Activated B cell treated with CpG ODN at 0.5 μM for 24 hours (primary cell): ENCODE measurements at regions not wholly inside any gene's neighbourhood (a gene's known extent, or its start where the extent isn't known, plus 50 kb on each side); places are given as distances from the start of the nearest gene placed in this dataset.

Source experiments
- ATAC-seq: fragments of 200-7000 bp; cut with Tn5 transposase; one replicate; pipeline ENCODE4 v1.10.0; 2021; ENCODE audit warnings: low read depth, mild to moderate bottlenecking, moderate library complexity
- CTCF ChIA-PET: fragments of 350-600 bp; sonication (Branson Sonifier 250); formaldehyde crosslinking; loops from one replicate; lab custom pipeline; 2021; ENCODE audit warnings: antibody characterized with exemption; lab: Charles Lee
- POLR2A ChIA-PET: fragments of 350-600 bp; sonication (Branson Sonifier 250); formaldehyde crosslinking; loops from one replicate; lab custom pipeline; 2021; ENCODE audit warnings: antibody characterized with exemption; lab: Charles Lee
- DNase-seq: peaks from one replicate; pipeline ENCODE4 v3.0.0; 2022
- H3K27ac Mint-ChIP-seq: one replicate; pipeline ENCODE4 v1.8.0; 2020; ENCODE audit warnings: mixed read lengths
- H3K27me3 Mint-ChIP-seq: one replicate; pipeline ENCODE4 v1.8.0; 2021; ENCODE audit warnings: mixed read lengths
- H3K36me3 Mint-ChIP-seq: one replicate; pipeline ENCODE4 v1.8.0; 2021; ENCODE audit warnings: low read depth, mixed read lengths
- H3K4me1 Mint-ChIP-seq: one replicate; pipeline ENCODE4 v1.8.0; 2021; ENCODE audit warnings: mixed read lengths
- H3K4me3 Mint-ChIP-seq: one replicate; pipeline ENCODE4 v1.8.0; 2020; ENCODE audit warnings: mild to moderate bottlenecking, mixed read lengths
- H3K9me3 Mint-ChIP-seq: one replicate; pipeline ENCODE4 v1.8.0; 2020; ENCODE audit warnings: mixed read lengths
- CTCF ChIP-seq: fragments of 200-600 bp; IDR thresholded peaks from one replicate; pipeline ENCODE4 v1.8.0; 2022; ENCODE audit warnings: antibody characterized with exemption, mild to moderate bottlenecking
- intact Hi-C: fragments of 100-400 bp; cut with micrococcal nuclease; formaldehyde crosslinking; loops from one replicate; pipeline ENCODE4 v1.15.1; 2024

GRCh38 chr18:41613003-41613609 is 341.9 kb upstream of the PIK3C3 start:
- Mint-ChIP-seq H3K27ac (no peak overlapping the region), H3K4me1 (no peaks in the 10 kb centered on the region), H3K27me3 (no peaks in the 10 kb centered on the region), H3K36me3 (no peaks in the 10 kb centered on the region), H3K9me3 (peaks cover 7% of the 10 kb centered on the region), H3K4me3 (no peak overlapping the region)
- intact Hi-C loops = no loop called here
- DNase-seq (no peak), ATAC-seq (no peak)
- CTCF ChIA-PET = no interaction called here
- no peak for TF ChIP-seq CTCF
- POLR2A ChIA-PET = no interaction called here

GRCh38 chr18:41604964-41605363 is 350.1 kb upstream of the PIK3C3 start:
- H3K27ac Mint-ChIP-seq = no peak overlapping the region
- ATAC-seq = no peak

GRCh38 chr18:41602034-41602433 is 353.0 kb upstream of the PIK3C3 start:
- ATAC-seq (no peak), DNase-seq (no peak)
- no peak overlapping the region for H3K27ac Mint-ChIP-seq
- no peaks in the 10 kb centered on the region for H3K27me3 Mint-ChIP-seq
- no peak for TF ChIP-seq CTCF
- H3K36me3 Mint-ChIP-seq = no peaks in the 10 kb centered on the region
- H3K4me3 Mint-ChIP-seq = no peak overlapping the region
- peaks cover 2% of the 10 kb centered on the region for H3K9me3 Mint-ChIP-seq
- intact Hi-C loops = no loop called here
- no peaks in the 10 kb centered on the region for H3K4me1 Mint-ChIP-seq
- POLR2A ChIA-PET = no interaction called here
- CTCF ChIA-PET = no interaction called here

More at GRCh38 chr18:41604964-41605363, 350.1 kb upstream of the PIK3C3 start:
- no peaks in the 10 kb centered on the region for H3K36me3 Mint-ChIP-seq
- no peak for TF ChIP-seq CTCF
- no peak overlapping the region for H3K4me3 Mint-ChIP-seq
- H3K27me3 Mint-ChIP-seq = no peaks in the 10 kb centered on the region
- H3K4me1 Mint-ChIP-seq = no peaks in the 10 kb centered on the region
- intact Hi-C loops = no loop called here
- ChIA-PET CTCF (no interaction called here), POLR2A (no interaction called here)
- peaks cover 9% of the 10 kb centered on the region for H3K9me3 Mint-ChIP-seq
- no peak for DNase-seq

- no peaks in the 10 kb centered on the region for H3K27me3 Mint-ChIP-seq
- intact Hi-C loops = no loop called here
- no peak overlapping the region for H3K4me3 Mint-ChIP-seq
- ATAC-seq (no peak), DNase-seq (no peak)
- H3K27ac Mint-ChIP-seq = no peak overlapping the region
- no peaks in the 10 kb centered on the region for H3K4me1 Mint-ChIP-seq
- no peaks in the 10 kb centered on the region for H3K36me3 Mint-ChIP-seq
- ChIA-PET CTCF (no interaction called here), POLR2A (no interaction called here)
- H3K9me3 Mint-ChIP-seq = no peaks in the 10 kb centered on the region
- no peak for TF ChIP-seq CTCF
Measured at GRCh38 chr18:41600693-41601391, 354.2 kb upstream of the PIK3C3 start.

GRCh38 chr18:41599466-41599865 is 355.6 kb upstream of the PIK3C3 start:
- POLR2A ChIA-PET = no interaction called here
- CTCF ChIA-PET = no interaction called here
- Mint-ChIP-seq H3K9me3 (no peaks in the 10 kb centered on the region), H3K27ac (no peak overlapping the region), H3K27me3 (no peaks in the 10 kb centered on the region), H3K4me3 (no peak overlapping the region), H3K36me3 (no peaks in the 10 kb centered on the region), H3K4me1 (no peaks in the 10 kb centered on the region)
- DNase-seq (no peak), ATAC-seq (no peak)
- no peak for TF ChIP-seq CTCF
- intact Hi-C loops = no loop called here
